ENCODE measurements at regions not wholly inside any gene's neighbourhood (a gene's known extent, or its start where the extent isn't known, plus 50 kb on each side); places are given as distances from the start of the nearest gene placed in this dataset.

DNA sequence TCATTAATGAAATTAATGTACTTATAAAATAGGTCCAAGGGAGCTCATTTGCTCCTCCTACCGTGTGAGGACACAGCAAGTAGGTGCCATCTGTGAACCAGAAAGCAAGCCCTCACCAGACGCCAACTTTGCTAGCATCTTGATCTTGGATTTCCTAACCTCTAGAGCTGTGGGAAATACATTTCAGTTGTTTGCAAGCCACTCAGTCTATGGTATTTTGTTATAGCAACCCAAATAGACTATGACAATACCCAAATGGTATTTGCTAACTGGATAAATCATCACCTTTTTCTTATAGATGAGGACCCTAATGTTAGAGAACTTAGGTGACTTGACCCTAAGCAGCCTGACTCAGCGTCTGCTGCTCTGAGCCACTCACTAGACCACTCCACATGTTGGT lies 379.6 kb downstream of the HRH4 start:
- DNase-seq: no peak

DNA sequence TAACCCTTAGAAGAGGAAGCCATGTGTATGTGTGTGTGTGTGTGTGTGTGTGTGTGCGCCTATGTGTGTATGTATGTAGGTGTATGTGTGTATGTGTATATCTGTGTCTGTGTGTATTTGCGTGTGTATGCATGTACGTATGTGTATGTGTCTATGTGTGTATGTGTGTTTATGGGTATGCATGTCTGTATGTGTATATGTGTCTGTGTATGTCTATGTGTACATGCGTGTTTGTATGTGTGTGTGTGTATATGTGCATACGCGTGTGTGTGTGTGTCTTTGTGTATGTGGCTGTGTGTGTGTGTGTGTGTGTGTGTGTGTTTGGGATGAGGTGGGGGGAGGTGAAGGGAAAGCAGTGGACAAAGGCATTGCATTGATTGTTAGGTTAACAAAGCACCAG lies 380.2 kb downstream of the HRH4 start:
- no peak for DNase-seq

DNA sequence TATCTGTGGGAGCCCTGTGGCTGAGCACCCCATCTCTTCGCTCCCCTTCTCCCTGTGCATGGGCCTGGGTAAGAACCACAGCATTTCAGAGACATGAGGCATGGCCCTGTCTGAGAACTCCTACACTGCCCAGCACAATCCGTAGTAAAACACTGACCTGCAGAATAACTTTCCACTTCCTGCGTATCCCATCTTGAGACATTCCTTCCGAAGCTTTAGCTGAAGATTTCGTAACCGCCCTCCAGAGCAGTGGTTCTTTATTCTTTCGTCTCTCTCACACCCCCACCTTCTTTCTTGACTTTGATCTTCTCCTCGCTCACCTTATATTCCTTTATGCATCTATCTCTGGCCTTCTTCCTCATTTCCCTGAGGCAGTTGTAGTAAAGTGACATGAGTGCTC lies 381.1 kb downstream of the HRH4 start:
- DNase-seq: no peak

- no peak for DNase-seq
Measured at GRCh38 chr18:24843123-24843522, 382.7 kb downstream of the HRH4 start.

DNA sequence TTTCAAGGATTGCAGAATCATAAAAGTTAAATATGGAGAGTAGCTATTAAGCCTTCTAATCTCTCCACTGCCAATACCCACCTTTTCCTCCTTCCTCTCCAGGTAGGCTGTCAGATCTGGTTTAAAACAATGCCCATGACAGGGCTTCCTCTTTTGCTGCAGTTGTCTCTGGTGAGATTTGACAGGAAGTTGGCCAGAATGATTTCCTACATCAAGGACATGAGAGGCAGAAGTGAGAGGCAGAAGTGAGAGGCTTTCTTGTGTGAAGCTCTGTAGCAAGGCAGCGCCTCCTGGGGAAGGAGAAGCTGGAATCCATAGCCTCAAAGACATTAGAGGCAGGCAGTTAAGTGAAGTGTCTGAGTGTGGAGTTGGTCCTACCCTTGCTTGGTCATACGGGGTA lies 385.7 kb downstream of the HRH4 start:
- no peak for DNase-seq

DNA sequence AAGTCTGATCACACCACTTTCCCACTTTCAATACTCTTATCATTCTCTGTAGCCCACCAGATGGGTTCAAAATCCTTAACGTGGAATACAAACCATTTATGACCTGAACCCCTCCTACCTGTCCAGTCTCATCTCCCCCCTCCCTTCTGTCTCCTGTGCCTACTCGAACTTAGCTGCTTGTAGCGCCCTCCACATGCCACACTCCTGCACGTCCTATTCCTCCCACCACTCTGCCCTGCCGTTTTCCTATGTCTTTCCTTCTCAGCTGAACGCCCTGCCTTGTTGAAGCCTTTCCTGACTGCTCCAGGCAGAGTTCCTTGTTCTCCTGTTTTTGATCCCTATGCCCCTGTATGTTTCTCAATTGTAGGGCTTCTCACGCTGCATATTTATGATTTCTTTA lies 390.1 kb downstream of the HRH4 start:
- DNase-seq: no peak

DNA sequence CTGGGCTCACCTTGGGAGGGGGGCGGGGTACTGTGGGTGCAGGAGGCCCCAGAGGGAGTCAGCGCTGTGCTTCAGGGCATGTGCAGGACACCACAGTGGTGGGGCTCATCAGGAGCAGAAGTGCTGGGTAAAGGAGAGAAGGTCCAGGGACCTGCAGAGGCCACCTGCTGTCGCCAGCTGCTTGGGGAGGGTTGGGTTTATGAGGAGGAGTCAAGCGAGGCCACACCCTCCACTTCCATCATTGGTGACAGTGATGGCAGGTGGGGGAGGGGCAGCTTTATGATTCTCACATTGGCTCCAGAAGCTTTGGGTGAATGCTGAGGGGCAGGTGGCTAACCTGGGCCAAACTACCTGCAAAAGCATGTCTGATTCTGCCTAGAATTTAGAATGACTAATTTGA lies 392.6 kb downstream of the HRH4 start:
- no peak for DNase-seq

DNA sequence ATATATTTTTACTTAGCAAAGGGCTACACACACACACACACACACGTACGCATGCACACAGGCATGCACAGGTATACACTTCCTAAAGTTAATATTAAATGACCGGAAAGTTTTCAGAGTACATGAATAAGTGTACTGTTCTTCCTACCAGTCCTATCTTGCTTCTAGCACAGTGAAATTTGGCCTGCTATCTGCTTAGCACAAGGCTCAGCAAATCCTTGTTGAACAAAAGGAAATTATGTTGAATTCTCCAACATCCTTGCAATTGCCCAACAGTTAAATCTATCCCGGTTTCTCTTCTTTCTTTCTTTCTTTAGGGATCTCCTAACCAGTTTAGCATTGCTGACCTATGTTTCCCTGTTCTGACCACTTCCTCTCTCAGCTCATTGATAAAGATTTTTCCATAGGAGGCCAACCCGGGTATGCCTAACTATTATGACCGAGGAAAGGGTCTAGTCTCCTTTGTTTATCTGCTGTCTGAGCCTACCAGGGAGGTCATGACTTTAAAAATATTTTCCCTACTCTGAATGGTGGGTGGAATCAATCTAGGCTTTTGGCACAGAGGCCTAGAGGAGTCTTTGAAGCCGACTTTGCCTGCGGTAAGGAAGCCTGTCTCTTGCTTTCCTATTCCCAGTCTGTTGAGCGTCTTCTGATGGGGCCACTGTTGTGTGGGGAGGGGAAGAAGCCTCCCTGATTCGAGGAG lies 400.7 kb downstream of the HRH4 start:
- DNase-seq: no peak

DNA sequence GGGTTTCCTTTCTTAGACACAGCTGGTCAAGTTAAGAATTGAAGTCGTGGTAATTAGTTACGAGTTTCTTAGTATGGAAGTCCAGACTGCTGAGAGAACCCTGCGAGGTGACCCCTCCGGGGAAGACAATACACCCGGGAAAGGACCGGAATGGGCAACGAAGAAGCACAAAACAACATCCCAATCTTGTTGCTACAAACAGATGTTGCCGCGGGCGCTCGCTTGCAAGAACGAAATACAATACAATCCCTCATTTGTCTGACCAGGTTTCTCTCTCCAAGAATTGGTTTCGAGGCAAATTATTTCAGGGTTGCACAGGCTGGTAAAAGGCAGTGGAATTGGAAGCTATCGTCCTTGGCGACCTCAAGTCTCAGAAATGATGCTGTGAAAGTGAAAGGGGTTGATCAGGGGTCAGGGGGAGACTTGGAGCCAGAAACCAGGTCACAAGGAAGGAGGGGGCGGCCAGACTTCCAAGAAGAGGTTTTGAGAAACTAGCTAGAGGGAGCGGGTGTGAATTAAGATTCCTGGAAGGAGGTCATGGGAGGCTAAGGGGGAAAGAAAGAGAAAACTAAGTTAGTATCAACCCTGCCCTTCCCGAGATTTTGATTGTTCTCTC lies 401.9 kb downstream of the HRH4 start:
- no peak for DNase-seq

GRCh38 chr18:24868311-24868710 lies 407.9 kb downstream of the HRH4 start:
- no peak for DNase-seq

DNA sequence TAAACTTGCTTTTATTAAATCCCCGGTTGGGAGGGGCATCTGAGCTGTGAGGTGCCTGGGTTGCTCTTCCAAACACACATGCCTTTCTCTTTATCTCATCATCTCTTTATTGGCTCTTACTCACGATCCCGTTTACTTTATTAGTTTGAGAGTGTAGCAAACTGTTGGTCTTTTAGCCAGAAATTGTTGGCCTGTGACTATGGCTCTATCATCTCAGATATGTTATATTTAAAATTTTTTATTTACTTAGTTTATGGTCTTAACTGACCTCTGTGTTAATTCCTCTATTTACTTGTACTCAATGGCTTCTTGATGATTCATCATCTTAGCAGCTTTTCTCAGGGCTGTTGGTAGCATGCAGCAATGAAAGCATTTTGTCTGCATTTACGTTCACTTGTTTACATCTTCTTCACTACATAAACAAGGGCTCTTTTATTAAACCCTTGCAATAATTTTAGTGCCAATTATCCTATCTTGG lies 408.4 kb downstream of the HRH4 start:
- no peak for DNase-seq

GRCh38 chr18:24869285-24869684 lies 408.8 kb downstream of the HRH4 start:
- DNase-seq: no peak

GRCh38 chr18:24875286-24875685 lies 414.8 kb downstream of the HRH4 start:
- no peak for DNase-seq

DNA sequence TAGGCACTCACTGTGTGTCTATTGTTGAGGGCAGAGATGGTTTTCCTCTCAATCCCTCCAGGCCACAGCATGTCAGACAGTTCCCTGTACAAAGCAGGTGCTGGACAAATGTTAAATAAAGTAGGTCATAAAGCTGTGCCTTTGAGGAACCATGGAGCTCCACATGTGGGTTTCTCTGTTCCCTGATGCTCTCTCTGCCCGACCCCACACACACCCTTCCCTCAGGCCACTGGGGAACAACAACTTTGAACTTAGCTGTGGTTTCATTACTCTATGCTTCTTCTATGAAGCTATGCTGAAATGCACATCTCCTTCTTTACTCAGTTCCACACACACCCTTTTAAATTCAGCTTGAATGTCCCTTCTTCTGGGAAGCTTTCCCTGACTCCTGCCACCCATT lies 415.3 kb downstream of the HRH4 start:
- DNase-seq: no peak

- DNase-seq: no peak
Measured at GRCh38 chr18:24876266-24876665, 415.8 kb downstream of the HRH4 start.

DNA sequence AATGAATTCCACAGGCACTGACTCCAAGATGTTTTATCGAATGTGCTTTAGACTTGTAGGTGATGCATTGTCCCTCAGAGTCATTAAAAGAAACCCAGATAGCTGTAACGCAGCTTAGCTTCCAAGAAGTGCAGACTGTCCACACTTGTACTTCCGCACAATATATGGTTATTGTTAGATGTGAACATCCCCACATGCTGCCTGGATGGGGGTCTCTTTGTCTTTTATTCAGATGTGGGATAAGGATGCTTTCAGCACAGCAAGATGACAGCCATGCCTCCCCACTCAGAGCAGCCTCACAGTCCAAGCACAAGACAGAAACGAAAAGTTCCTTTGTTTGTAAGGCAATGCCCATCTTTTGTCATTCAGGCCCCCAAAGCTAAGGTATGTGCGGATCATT lies 416.6 kb downstream of the HRH4 start:
- DNase-seq: no peak

GRCh38 chr18:24877546-24877945 lies 417.1 kb downstream of the HRH4 start:
- no peak for DNase-seq

DNA sequence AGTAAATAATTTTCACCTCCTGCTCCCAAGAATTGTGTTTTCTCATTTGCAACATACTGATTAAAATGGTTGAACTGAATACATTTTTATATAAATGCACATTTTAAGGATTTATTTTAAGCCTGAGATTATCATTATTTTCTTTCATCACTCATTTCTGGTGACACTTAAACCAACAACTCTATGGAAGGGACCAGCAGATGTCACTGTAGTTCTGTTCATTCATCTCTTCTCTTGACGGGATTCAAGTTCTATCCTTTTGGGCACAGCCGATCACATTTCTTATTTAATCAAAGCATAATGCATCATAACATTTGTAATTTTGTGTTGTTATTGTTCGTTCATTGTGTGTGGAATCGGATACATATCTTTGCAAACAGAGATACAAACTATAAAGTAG lies 417.9 kb downstream of the HRH4 start:
- DNase-seq: no peak

DNA sequence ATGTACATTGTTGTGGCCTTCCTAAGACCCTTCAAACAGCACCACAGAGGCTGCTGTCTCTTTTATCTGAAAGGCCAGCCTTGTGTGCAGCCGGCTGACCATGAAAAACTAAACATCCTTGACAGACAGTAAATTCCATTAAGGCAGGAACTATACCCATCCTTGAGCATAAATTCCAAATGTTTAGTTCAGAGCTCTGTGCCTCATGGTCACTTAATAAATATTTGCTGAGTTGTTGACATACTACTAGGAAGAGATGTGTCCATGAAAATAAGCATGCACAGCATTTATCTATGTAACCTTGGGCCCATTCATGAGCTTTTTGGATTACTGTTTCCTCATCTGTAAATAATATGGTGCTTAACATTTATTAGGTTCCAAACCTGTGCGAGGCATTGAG lies 424.8 kb downstream of the HRH4 start:
- no peak for DNase-seq

- no peak for DNase-seq
Measured at GRCh38 chr18:24894880-24895279, 434.4 kb downstream of the HRH4 start.

DNA sequence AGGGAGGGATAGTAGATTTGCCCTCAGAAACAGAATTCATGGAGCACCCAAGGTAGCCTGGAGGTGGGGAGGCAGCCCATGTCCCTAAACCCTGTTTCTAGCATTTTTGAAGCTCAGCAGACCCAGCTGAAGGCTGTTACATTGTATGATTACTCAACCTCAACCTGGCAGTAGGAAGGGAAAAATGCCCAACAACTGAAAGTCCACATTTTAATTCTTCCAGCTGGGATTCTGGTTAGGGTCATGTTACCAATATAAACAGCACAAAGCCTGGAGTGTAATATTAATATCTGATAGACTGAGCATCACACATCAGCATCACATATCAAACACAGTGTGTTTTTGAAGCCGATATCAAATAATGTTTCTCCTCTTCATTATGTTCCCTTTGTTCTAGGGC lies 437.0 kb downstream of the HRH4 start:
- no peak for DNase-seq

DNA sequence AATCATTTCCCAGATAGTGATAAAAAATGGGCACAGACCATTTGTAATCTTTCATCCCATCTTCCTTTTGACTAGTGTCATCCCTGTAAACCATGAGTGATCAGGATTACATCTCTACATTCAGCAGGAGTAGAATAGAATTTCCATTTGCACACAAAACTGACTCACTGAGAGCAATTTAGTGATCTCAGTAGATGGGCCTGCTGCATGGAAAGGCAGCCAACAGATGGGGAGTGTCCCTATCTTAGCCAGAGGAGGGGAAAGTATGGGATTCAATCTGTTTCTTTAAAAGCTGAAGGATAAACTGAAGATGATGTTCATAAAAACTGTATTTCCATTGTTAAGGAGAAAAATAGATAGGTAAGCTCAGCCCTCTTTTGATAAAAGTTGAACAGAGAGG lies 441.7 kb downstream of the ZNF521 start:
- DNase-seq: no peak

GRCh38 chr18:24913507-24914170 lies 438.3 kb downstream of the ZNF521 start:
- no peak for DNase-seq

- no peak for DNase-seq
Measured at GRCh38 chr18:24914171-24914525, 437.8 kb downstream of the ZNF521 start.

GRCh38 chr18:24914685-24915084 lies 437.3 kb downstream of the ZNF521 start:
- no peak for DNase-seq

Data from CD4-positive, alpha-beta T cell treated with Interleukin-17A for 4 hours (primary cell).